ENCODE measurements at regions not wholly inside any gene's neighbourhood (a gene's known extent, or its start where the extent isn't known, plus 50 kb on each side); places are given as distances from the start of the nearest gene placed in this dataset.

GRCh38 chr6:12449447-12449846 lies 159.3 kb downstream of the EDN1 start:
- Mint-ChIP-seq H3K27me3 (peaks cover 6% of the 10 kb centered on the region), H3K36me3 (no peaks in the 10 kb centered on the region), H3K27ac (peak overlapping the region in 1 of 3 donors; percentile 43), H3K4me1 (no peaks in the 10 kb centered on the region), H3K4me3 (no peak overlapping the region), H3K9me3 (peaks cover 2 to 11% (median 3%) of the 10 kb centered on the region in 7 donors)
- H3K4me3 ChIP-seq (ENCODE audit: low read depth, low read length), result no peak overlapping the region
- H3K27ac ChIP-seq (ENCODE audit: insufficient read depth, low read length, poor library complexity, severe bottlenecking), result no peak overlapping the region
- H3K36me3 ChIP-seq (ENCODE audit: control insufficient read depth, insufficient read depth, low read length), result no peaks in the 10 kb centered on the region
- no peaks in the 10 kb centered on the region for H3K27me3 ChIP-seq (ENCODE audit: control insufficient read depth, insufficient read depth, low read length)
- ATAC-seq (ENCODE audit: low read depth in 2 of 2) (no peak), DNase-seq (no peak)
- H3K4me1 ChIP-seq (ENCODE audit: control insufficient read depth, insufficient read depth, low read length, poor library complexity, severe bottlenecking), result no peaks in the 10 kb centered on the region
- peaks cover 0 to 3% of the 10 kb centered on the region in 2 experiments for H3K9me3 ChIP-seq (ENCODE audit: control insufficient read depth in 2 of 2, low read length in 2 of 2)

DNA sequence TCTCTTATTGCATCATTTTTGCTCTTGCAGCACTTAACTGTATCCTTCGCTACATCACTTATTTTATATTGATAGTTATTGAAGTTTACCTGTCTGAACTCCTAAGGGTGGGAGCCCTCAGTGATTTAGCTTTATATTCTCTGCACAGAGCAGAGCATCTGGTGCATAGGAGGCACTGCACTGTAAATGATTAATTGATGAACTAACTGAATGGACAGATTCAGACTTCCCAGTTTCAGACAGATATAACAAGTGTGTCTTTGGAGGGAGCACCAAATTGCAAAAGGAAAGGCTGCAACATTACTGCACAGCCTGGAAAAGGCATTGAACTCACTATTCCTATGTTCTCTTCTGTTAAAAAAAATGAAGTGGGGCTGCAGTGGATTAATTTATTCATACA lies 160.3 kb downstream of the EDN1 start:
- no peak overlapping the region for H3K27ac Mint-ChIP-seq
- Histone ChIP-seq H3K27me3 (ENCODE audit: control insufficient read depth, insufficient read depth, low read length) (no peaks in the 10 kb centered on the region), H3K4me1 (ENCODE audit: control insufficient read depth, insufficient read depth, low read length, poor library complexity, severe bottlenecking) (no peaks in the 10 kb centered on the region), H3K27ac (ENCODE audit: insufficient read depth, low read length, poor library complexity, severe bottlenecking) (no peak overlapping the region), H3K36me3 (ENCODE audit: control insufficient read depth, insufficient read depth, low read length) (no peaks in the 10 kb centered on the region), H3K4me3 (ENCODE audit: low read depth, low read length) (no peak overlapping the region), H3K9me3 (ENCODE audit: control insufficient read depth in 2 of 2, low read length in 2 of 2) (peaks cover 0 to 3% of the 10 kb centered on the region in 2 experiments)
- ATAC-seq (ENCODE audit: low read depth in 2 of 2), result no peak
- peaks cover 6% of the 10 kb centered on the region for H3K27me3 Mint-ChIP-seq
- no peak for DNase-seq
- no peak overlapping the region for H3K4me3 Mint-ChIP-seq
- H3K4me1 Mint-ChIP-seq, result no peaks in the 10 kb centered on the region
- peaks cover 2 to 15% (median 4%) of the 10 kb centered on the region in 7 donors for H3K9me3 Mint-ChIP-seq
- H3K36me3 Mint-ChIP-seq, result no peaks in the 10 kb centered on the region

GRCh38 chr6:12456343-12456742 lies 166.2 kb downstream of the EDN1 start:
- no peak for ATAC-seq (ENCODE audit: low read depth in 2 of 2)
- no peak overlapping the region for H3K4me3 ChIP-seq (ENCODE audit: low read depth, low read length)

DNA sequence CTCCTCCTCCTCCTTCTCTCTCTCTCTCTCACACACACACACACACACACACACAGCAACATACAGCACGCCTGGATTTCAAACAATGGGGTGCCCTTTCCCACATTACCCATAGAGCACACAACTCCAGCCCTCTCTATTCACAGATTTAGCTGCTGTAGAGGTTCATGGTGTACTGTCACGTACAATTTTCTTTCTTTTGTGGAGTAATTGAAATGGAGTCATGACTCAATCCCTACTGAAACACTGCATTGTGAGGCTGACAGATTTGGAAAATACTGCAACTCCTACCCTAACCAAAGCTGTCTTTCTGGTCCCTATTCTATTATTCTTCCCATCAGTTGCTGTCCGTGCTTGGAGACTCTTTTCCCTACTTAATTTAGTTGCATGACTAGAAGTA lies 166.9 kb downstream of the EDN1 start:
- peaks cover 0 to 15% (median 5%) of the 10 kb centered on the region in 7 donors for H3K9me3 Mint-ChIP-seq
- Histone ChIP-seq H3K9me3 (ENCODE audit: control insufficient read depth in 2 of 2, low read length in 2 of 2) (peaks cover 0 to 3% of the 10 kb centered on the region in 2 experiments), H3K4me1 (ENCODE audit: control insufficient read depth, insufficient read depth, low read length, poor library complexity, severe bottlenecking) (no peaks in the 10 kb centered on the region), H3K27me3 (ENCODE audit: control insufficient read depth, insufficient read depth, low read length) (no peaks in the 10 kb centered on the region), H3K36me3 (ENCODE audit: control insufficient read depth, insufficient read depth, low read length) (no peaks in the 10 kb centered on the region), H3K27ac (ENCODE audit: insufficient read depth, low read length, poor library complexity, severe bottlenecking) (no peak overlapping the region), H3K4me3 (ENCODE audit: low read depth, low read length) (no peak overlapping the region)
- H3K27ac Mint-ChIP-seq, result no peak overlapping the region
- ATAC-seq (ENCODE audit: low read depth in 2 of 2) (no peak), DNase-seq (no peak)
- peaks cover 3% of the 10 kb centered on the region for H3K27me3 Mint-ChIP-seq
- no peaks in the 10 kb centered on the region for H3K36me3 Mint-ChIP-seq
- H3K4me1 Mint-ChIP-seq, result no peaks in the 10 kb centered on the region
- no peak overlapping the region for H3K4me3 Mint-ChIP-seq

More at GRCh38 chr6:12456343-12456742, 166.2 kb downstream of the EDN1 start:
- Mint-ChIP-seq H3K27me3 (no peaks in the 10 kb centered on the region), H3K9me3 (peaks cover 0 to 15% (median 5%) of the 10 kb centered on the region in 7 donors), H3K4me3 (no peak overlapping the region), H3K36me3 (no peaks in the 10 kb centered on the region), H3K27ac (no peak overlapping the region), H3K4me1 (no peaks in the 10 kb centered on the region)
- Histone ChIP-seq H3K27me3 (ENCODE audit: control insufficient read depth, insufficient read depth, low read length) (no peaks in the 10 kb centered on the region), H3K9me3 (ENCODE audit: control insufficient read depth in 2 of 2, low read length in 2 of 2) (peaks cover 0 to 3% of the 10 kb centered on the region in 2 experiments), H3K27ac (ENCODE audit: insufficient read depth, low read length, poor library complexity, severe bottlenecking) (no peak overlapping the region), H3K36me3 (ENCODE audit: control insufficient read depth, insufficient read depth, low read length) (no peaks in the 10 kb centered on the region), H3K4me1 (ENCODE audit: control insufficient read depth, insufficient read depth, low read length, poor library complexity, severe bottlenecking) (no peaks in the 10 kb centered on the region)
- no peak for DNase-seq

- Histone ChIP-seq H3K4me1 (ENCODE audit: control insufficient read depth, insufficient read depth, low read length, poor library complexity, severe bottlenecking) (no peaks in the 10 kb centered on the region), H3K27me3 (ENCODE audit: control insufficient read depth, insufficient read depth, low read length) (no peaks in the 10 kb centered on the region), H3K27ac (ENCODE audit: insufficient read depth, low read length, poor library complexity, severe bottlenecking) (no peak overlapping the region), H3K4me3 (ENCODE audit: low read depth, low read length) (no peak overlapping the region), H3K36me3 (ENCODE audit: control insufficient read depth, insufficient read depth, low read length) (no peaks in the 10 kb centered on the region), H3K9me3 (ENCODE audit: control insufficient read depth in 2 of 2, low read length in 2 of 2) (peaks cover 0 to 3% of the 10 kb centered on the region in 2 experiments)
- Mint-ChIP-seq H3K36me3 (no peaks in the 10 kb centered on the region), H3K27me3 (peaks cover 5% of the 10 kb centered on the region), H3K27ac (no peak overlapping the region), H3K4me1 (no peaks in the 10 kb centered on the region), H3K9me3 (peaks cover 0 to 11% (median 4%) of the 10 kb centered on the region in 7 donors), H3K4me3 (no peak overlapping the region)
- ATAC-seq (ENCODE audit: low read depth in 2 of 2), result no peak
- no peak for DNase-seq
These were observed 168.4 kb downstream of the EDN1 start for GRCh38 chr6:12458558-12458957.

DNA sequence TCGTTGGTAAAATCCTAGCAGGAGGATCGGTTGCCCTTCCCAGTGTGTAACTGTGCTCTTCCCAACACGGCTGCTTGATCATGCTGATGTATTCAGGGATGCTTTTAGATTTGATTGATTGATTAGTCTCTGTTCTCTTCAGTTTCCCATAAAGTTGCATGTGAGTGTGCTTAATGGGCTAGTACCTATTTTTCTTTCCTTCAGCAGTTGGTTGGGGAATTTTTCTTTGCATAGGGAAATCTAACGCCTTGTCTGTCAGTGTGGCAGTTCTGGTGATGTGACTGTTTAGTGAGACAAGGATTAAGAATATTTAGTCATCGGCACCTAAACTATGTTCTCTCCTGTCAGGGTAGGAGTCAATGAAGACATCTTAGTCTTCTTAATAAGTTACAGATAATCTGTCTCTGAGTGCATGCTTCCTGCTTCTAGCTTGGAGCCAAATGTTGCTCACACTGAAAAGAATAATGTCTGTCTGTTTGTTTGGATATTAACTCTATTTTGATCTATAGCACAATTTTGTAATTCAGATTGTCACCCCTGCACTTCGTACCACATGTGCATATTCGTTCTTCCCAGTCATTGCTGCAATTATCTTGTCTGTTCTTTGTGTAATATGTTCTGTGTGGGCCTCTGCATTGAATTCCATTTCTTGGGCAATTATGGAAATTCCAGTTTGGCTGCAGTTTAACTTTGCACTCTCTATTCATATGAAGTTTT lies 169.9 kb downstream of the EDN1 start:
- no peaks in the 10 kb centered on the region for H3K36me3 ChIP-seq (ENCODE audit: control insufficient read depth, insufficient read depth, low read length)
- H3K9me3 ChIP-seq (ENCODE audit: control insufficient read depth in 2 of 2, low read length in 2 of 2), result no peaks in the 10 kb centered on the region
- no peak for ATAC-seq (ENCODE audit: low read depth in 2 of 2)
- no peak overlapping the region for H3K27ac ChIP-seq (ENCODE audit: insufficient read depth, low read length, poor library complexity, severe bottlenecking)
- no peaks in the 10 kb centered on the region for H3K27me3 ChIP-seq (ENCODE audit: control insufficient read depth, insufficient read depth, low read length)
- Mint-ChIP-seq H3K27ac (no peak overlapping the region), H3K27me3 (peaks cover 5% of the 10 kb centered on the region), H3K9me3 (peaks cover 0 to 5% (median 0%) of the 10 kb centered on the region in 7 donors), H3K4me1 (no peaks in the 10 kb centered on the region), H3K4me3 (no peak overlapping the region), H3K36me3 (no peaks in the 10 kb centered on the region)
- no peak for DNase-seq
- H3K4me3 ChIP-seq (ENCODE audit: low read depth, low read length), result no peak overlapping the region
- no peaks in the 10 kb centered on the region for H3K4me1 ChIP-seq (ENCODE audit: control insufficient read depth, insufficient read depth, low read length, poor library complexity, severe bottlenecking)

- no peaks in the 10 kb centered on the region for H3K9me3 ChIP-seq (ENCODE audit: control insufficient read depth in 2 of 2, low read length in 2 of 2)
- ATAC-seq (ENCODE audit: low read depth in 2 of 2), result no peak
- no peak overlapping the region for H3K4me3 Mint-ChIP-seq
- no peaks in the 10 kb centered on the region for H3K36me3 Mint-ChIP-seq
- peaks cover 4% of the 10 kb centered on the region for H3K27me3 Mint-ChIP-seq
- H3K4me1 Mint-ChIP-seq, result no peaks in the 10 kb centered on the region
- H3K27me3 ChIP-seq (ENCODE audit: control insufficient read depth, insufficient read depth, low read length), result no peaks in the 10 kb centered on the region
- no peak overlapping the region for H3K27ac Mint-ChIP-seq
- H3K4me3 ChIP-seq (ENCODE audit: low read depth, low read length), result no peak overlapping the region
- H3K9me3 Mint-ChIP-seq, result peaks cover 0 to 4% (median 0%) of the 10 kb centered on the region in 7 donors
- no peaks in the 10 kb centered on the region for H3K36me3 ChIP-seq (ENCODE audit: control insufficient read depth, insufficient read depth, low read length)
- no peak for DNase-seq
- H3K27ac ChIP-seq (ENCODE audit: insufficient read depth, low read length, poor library complexity, severe bottlenecking), result no peak overlapping the region
- H3K4me1 ChIP-seq (ENCODE audit: control insufficient read depth, insufficient read depth, low read length, poor library complexity, severe bottlenecking), result no peaks in the 10 kb centered on the region
These were observed 177.8 kb downstream of the EDN1 start for GRCh38 chr6:12467706-12468670.
